Vagina (tissue), 2 donors: ENCODE measurements at regions not wholly inside any gene's neighbourhood (a gene's known extent, or its start where the extent isn't known, plus 50 kb on each side); places are given as distances from the start of the nearest gene placed in this dataset.

Experiments used
- CTCF ChIP-seq, 3 experiments: fragments of 450-650 bp in 2 of 3; fragments of 200-600 bp in 1 of 3; sonication (generic) in 1 of 3; IDR thresholded peaks; one replicate each; pipeline ENCODE4 v1.5.1; 2017 to 2019; ENCODE audit warnings: antibody characterized with exemption in 3 of 3, mild to moderate bottlenecking in 2 of 3, moderate library complexity in 2 of 3
- POLR2A ChIP-seq, 2 donors: fragments of 450-650 bp; IDR thresholded peaks; one replicate each; pipeline ENCODE4 v1.6.1; 2017; ENCODE audit warnings: antibody characterized with exemption in 2 of 2, mild to moderate bottlenecking in 2 of 2, moderate library complexity in 2 of 2
- POLR2AphosphoS5 ChIP-seq, 2 donors: sonication (generic); formaldehyde crosslinking; IDR thresholded peaks; one replicate each; pipeline ENCODE4 v1.9.0; 2017; ENCODE audit warnings: antibody characterized with exemption in 2 of 2, mild to moderate bottlenecking in 2 of 2, low read depth in 1 of 2; ENCODE audit not compliant: insufficient read depth in 1 of 2

GRCh38 chr1:173122344-173122935 lies 71.7 kb upstream of the TNFSF18 start:
- TF ChIP-seq POLR2AphosphoS5 (IDR thresholded peaks at IDR 0.05; ENCODE audit: insufficient read depth in 1 of 2, low read depth in 1 of 2) = no peak
- TF ChIP-seq CTCF (IDR thresholded peaks at IDR 0.05) = no peak
- TF ChIP-seq POLR2A (IDR thresholded peaks at IDR 0.05) = no peak
